GM19372 (cell line): ENCODE measurements at regions not wholly inside any gene's neighbourhood (a gene's known extent, or its start where the extent isn't known, plus 50 kb on each side); places are given as distances from the start of the nearest gene placed in this dataset.

Experiments used
- ATAC-seq: cut with Tn5 transposase; IDR thresholded peaks from one replicate; pipeline ENCODE4 v1.9.1; 2021; ENCODE audit warnings: mild to moderate bottlenecking, low read depth, moderate library complexity; ENCODE audit not compliant: unreplicated experiment

DNA sequence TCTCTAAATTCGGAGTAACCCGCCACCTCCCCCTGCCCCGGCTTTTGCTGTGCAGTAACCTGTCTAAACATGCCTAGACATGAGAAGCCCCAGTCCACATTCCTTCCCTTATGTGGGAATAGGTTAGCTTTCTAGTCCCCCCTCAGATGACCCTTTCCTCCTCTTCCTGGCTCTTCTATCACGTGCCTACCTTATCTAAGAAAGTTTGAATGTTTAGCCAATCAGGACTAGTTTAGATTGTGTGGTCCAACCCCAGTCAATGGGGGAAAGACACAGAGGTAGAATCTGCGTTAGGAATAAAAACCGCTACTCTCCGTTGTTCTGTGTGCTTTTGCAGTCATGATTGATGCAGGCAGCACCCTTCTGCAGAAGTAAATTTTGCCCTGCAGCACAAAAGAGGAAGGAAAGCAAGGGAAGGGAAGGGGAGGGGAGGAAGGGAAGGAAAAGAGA lies 69.0 kb upstream of the CD93 start:
- no peak for ATAC-seq

GRCh38 chr20:23153696-23154341 lies 67.7 kb upstream of the CD93 start:
- no peak for ATAC-seq

GRCh38 chr20:23152902-23153301 lies 66.8 kb upstream of the CD93 start:
- ATAC-seq, result no peak

GRCh38 chr20:23152308-23152892 lies 66.3 kb upstream of the CD93 start:
- ATAC-seq, result no peak

DNA sequence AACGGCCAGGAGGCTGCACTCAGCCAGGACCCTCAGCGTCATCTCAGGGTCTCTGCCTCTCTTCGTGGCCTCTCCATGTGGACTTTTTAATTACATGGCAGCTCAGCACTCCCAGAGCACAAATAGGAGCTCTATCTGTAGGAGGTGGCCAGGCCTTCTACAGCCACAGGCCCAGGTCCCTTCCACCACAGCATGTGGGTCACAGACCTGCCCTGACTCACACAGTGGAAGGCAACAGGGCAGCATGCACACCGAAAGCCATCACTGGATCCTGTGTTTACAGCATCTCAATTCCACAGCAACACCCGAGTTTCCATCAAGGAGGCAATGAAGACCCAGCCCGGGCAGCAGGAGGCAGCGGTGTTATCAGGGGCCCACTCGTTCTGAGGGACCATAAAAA lies 65.8 kb upstream of the CD93 start:
- no peak for ATAC-seq

DNA sequence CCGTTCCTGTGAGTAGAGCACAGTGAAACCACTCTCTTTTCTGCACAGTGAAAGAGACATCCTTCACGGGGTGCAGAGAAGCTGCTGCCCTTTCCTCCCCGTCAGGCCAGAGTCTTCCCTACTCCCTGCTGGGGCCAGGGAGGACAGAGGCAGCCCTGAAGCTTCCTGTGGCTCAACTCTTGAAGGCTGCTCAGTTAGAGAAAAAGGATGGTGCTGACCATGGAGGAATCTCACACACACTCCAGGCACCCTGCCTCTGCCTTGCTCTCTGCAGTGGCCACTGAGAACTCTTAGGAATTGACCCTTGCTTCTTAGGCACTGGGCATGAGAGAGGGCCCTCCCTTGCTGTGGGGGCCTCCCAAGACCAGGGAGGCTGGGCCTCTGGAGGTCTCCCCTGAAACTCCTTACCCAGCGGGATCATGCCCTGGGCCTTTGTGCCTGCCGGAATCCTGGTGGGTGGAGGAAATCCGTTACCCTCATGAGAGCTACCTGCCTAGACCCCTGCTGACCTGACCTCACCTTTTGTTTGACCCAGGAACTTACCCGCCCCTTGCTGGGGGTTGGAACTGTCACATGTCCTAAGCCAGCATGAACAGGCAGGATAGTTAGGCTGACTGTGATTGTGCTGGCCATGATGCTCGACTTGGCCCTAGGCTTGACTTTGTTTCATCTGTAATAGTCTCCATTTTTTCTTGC lies 65.0 kb upstream of the CD93 start:
- no peak for ATAC-seq

- ATAC-seq, result no peak
Observed at GRCh38 chr20:23150304-23151007, 64.3 kb upstream of the CD93 start.

GRCh38 chr20:23149623-23150279 lies 63.6 kb upstream of the CD93 start:
- ATAC-seq, result no peak

DNA sequence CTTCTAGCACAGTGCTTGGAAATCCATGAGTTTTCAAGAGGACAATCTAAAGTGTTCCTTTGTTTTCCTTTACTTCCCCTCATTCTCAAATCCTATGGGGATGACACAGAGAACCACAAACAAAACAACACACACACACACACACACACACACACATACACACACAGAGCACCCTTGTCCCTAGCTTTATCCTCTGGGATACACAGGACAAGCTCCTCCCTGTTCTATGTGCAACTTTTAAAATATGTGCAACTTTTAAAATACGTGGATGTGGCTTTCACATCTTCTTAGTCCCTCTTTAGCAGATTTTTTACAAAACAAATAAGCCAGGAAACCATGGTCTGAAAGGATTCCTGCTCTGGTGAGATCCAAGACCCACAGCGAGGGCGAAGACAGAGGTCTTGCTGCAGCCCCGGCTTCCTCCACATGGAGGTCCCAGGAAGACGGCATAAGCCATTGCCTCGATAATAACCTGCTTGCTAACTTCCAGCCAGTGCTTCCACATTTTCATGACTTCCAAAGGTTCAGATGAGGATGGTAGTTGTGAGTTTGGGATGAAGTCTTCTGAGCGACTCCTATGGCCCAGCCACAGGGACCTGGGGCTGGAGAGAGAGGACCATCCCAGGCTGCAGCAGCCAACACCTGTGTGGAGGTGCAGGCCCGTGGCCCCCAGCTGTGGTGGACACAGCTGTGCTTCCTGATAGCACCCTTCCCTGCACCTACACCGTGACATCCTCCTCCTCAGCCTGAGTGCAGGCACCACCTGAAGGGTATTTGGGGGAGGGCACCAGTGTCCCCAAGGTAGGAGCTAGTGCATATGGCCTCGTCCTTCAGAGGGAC lies 62.8 kb upstream of the CD93 start:
- no peak for ATAC-seq

DNA sequence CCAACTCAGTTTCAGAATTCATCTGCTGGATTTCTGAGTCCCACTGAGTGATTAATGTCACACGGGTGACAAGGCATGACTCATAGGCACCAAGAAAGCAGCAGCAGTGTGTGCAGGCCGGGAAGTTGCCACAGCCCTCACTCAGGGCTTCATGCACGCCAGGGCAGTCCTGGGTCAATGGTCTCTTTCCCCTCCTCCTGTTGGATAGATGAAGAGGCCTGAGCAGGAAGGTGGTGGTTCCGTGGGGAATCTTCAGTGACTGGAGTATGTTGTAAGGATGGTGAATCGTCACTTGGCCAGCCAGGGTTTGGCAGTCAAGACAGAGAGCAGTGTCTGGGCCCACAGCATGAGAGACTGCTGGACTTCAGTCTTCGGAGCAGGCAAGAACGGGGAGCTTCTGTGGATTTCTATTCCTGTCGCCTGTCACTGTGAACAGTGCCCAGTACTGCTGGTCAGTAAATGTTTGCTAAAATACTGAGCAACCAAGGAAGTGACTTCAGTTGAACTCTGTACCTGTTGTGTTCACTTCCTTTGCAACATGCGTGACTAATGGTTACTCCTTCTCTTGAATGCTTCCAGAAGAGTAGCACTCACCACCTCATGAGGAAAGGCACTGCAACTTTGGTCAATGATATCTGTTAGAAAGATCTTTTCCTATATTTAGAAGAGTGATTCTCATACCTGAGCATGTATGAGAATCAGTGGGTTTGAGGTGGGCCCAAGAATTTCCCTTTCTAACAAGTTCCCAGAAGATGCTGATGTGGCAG lies 62.0 kb upstream of the CD93 start:
- ATAC-seq, result no peak

- no peak for ATAC-seq
Observed at GRCh38 chr20:23147647-23147963, 61.5 kb upstream of the CD93 start.

GRCh38 chr20:23146857-23147637 lies 60.9 kb upstream of the CD93 start:
- ATAC-seq, result no peak

GRCh38 chr20:23146181-23146580 lies 60.1 kb upstream of the CD93 start:
- no peak for ATAC-seq

- no peak for ATAC-seq
Observed at GRCh38 chr20:23145281-23145700, 59.2 kb upstream of the CD93 start.

- no peak for ATAC-seq
Observed at GRCh38 chr20:23144856-23145255, 58.7 kb upstream of the CD93 start.

DNA sequence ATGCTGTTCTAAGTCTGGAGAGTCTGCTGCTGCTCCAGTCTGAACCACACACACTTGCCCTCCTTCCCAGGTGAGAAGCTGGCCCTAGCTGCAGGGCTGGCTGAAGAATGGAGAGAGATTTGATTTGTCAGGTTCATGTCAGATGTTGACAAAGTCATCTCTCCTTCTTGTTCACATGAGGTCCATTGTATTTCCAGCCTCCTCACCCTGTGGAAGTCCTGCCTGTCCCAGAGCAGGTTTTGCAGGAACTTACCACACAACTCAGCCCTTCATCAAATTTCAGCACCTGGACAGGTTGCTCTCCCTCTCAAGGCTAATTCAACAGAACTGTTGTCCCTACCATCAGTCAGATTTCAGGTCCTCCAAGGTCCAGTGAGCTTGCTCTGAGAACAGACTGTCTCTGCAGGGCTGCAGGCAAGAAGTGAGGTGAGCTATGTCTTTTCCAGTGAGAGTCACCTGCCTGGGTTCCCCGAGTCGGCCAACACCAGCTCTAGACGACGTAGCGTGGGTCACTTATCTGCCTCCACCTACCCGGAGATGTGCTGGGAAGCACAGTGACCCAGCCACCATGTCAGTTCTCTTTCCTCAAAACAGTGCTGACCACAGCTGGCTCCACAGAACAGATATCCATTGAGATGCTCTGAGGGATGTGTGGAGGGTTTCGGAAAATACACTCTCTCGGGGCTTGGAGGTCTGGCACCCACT lies 58.0 kb upstream of the CD93 start:
- ATAC-seq, result no peak

- ATAC-seq, result no peak
Observed at GRCh38 chr20:23143098-23143497, 57.0 kb upstream of the CD93 start.
